Heart left ventricle (tissue), 16 donors: ENCODE measurements at regions not wholly inside any gene's neighbourhood (a gene's known extent, or its start where the extent isn't known, plus 50 kb on each side); places are given as distances from the start of the nearest gene placed in this dataset.

Experiments
- ATAC-seq, 4 donors: fragments of 200-7000 bp; cut with Tn5 transposase; one replicate each; pipeline ENCODE4 v1.9.1; 2020 to 2022; ENCODE audit warnings: moderate library complexity in 4 of 4, mild to moderate bottlenecking in 3 of 4, moderate number of reproducible peaks in 1 of 4
- DNase-seq, 5 donors: peaks; one replicate each; pipeline ENCODE4 v3.0.0-alpha.2; 2020
- H3K27ac ChIP-seq, 12 donors: fragments of 200-600 bp; sonication (generic) in 4 of 12; one replicate each; pipeline versions ENCODE4 v1.5.0 to v1.8.0; 2016 to 2022; ENCODE audit warnings: mild to moderate bottlenecking in 2 of 12
- H3K27me3 ChIP-seq, 9 donors: fragments of 200-600 bp; sonication (generic) in 2 of 9; one replicate each; pipeline versions ENCODE4 v1.5.1 to v1.8.0; 2016 to 2022; ENCODE audit warnings: mild to moderate bottlenecking in 3 of 9
- H3K36me3 ChIP-seq, 9 donors: fragments of 200-600 bp; sonication (generic) in 2 of 9; one replicate each; pipeline versions ENCODE4 v1.5.0 to v1.8.0; 2018 to 2022; ENCODE audit warnings: mild to moderate bottlenecking in 2 of 9
- H3K4me1 ChIP-seq, 12 donors: fragments of 200-600 bp; sonication (generic) in 4 of 12; one replicate each; pipeline versions ENCODE4 v1.5.0 to v1.8.0; 2016 to 2022; ENCODE audit warnings: mild to moderate bottlenecking in 3 of 12
- H3K4me3 ChIP-seq, 12 donors: fragments of 200-600 bp; sonication (generic) in 4 of 12; one replicate each; pipeline versions ENCODE4 v1.5.0 to v1.8.0; 2017 to 2022; ENCODE audit warnings: mild to moderate bottlenecking in 9 of 12, moderate library complexity in 4 of 12
- H3K9me3 ChIP-seq, 12 donors: fragments of 200-600 bp; sonication (generic) in 4 of 12; one replicate each; pipeline versions ENCODE4 v1.5.0 to v1.8.0; 2016 to 2022; ENCODE audit warnings: mild to moderate bottlenecking in 1 of 12
- POLR2A ChIP-seq, 2 donors: fragments of 450-650 bp; IDR thresholded peaks; one replicate each; pipeline ENCODE4 v1.6.1; 2017; ENCODE audit warnings: antibody characterized with exemption in 2 of 2, mild to moderate bottlenecking in 2 of 2, moderate library complexity in 2 of 2
- WGBS, 4 donors: extraction: QIAGEN DNeasy Blood & Tissue Kit in 2 of 4; methylation state at CpG; one replicate each; pipeline versions ENCODE4 v1.1.5 to v1.1.7; 2013 to 2018; 5-methylcytosine and 5-hydroxymethylcytosine counted together
- intact Hi-C, 10 donors: fragments of 100-400 bp; cut with DNase I; formaldehyde crosslinking; loops; one replicate each; pipeline versions ENCODE4 v1.11.1 to v1.14.2; 2022
- TF ChIP-seq, protein P1 (sequence below), 12 donors: fragments of 200-600 bp; sonication (generic) in 4 of 12; IDR thresholded peaks; one replicate each; pipeline versions ENCODE4 v1.5.0 to v1.8.0; 2018 to 2022; ENCODE audit warnings: antibody characterized with exemption in 12 of 12, mild to moderate bottlenecking in 5 of 12
- donor health status: ischemic (EF 13 %, LVEDD 7.1; RV severe dilation, severe dysfunction).
- donor health status: healthy with polysubstance abuse.
- donor health status: DM: no; HTN: yes; CAD: no.
- donor health status: DM: no; HTN: no; CAD: no.
- donor health status: ischemic (EF 25% LVEDD 6.9; RV normal size, moderate dysfunction).
- donor health status: ischemic (EF 25% LVEDD 5.7; RV mildly dilated, moderate dysfunction).
- donor health status: healthy.
- donor health status: DM: yes; HTN: yes; CAD: no.
- donor health status: ischemic (EF 35%, LVEDD 5.7; RV mildly dilated, moderate dysfunction).
- donor health status: nonischemic (EF 11% LVEDD 7.7; RV severe dilation, severe dysfunction).
- donor health status: DM: yes; HTN: yes; CAD: no.
- donor health status: PGD.
- donor health status: ischemic (EF 29% LVEDD 5.4; RV normal size, mild dysfunction).
- donor health status: nonischemic (EF 23%, LVEDD 6.1; RV moderate dilation, normal function).

DNA sequence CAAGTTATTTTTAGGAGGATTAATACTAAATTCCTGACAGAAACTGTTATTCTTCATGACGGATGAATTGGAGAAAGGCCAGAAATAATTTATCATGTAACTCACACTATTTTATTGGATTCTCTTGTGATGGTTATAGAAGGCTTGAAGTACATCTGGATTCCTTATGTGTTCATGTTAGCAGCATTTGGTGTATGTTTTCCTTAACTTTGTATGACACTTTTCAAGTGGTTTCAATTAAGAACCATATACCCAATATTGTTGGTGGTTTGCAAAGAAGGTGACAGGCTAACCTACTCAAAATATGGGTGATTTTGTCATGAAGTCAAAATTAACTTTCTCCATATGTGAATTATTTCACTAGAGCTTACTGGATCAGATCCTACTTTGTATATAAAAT is 532.2 kb upstream of the CNTNAP2 start:
- H3K4me1 ChIP-seq: no peaks in the 10 kb centered on the region
- H3K36me3 ChIP-seq: no peaks in the 10 kb centered on the region
- intact Hi-C loops: no loop called here
- H3K9me3 ChIP-seq: peaks cover 0 to 8% (median 0%) of the 10 kb centered on the region in 12 donors
- H3K27ac ChIP-seq: no peak overlapping the region
- TF ChIP-seq, protein P1, sequence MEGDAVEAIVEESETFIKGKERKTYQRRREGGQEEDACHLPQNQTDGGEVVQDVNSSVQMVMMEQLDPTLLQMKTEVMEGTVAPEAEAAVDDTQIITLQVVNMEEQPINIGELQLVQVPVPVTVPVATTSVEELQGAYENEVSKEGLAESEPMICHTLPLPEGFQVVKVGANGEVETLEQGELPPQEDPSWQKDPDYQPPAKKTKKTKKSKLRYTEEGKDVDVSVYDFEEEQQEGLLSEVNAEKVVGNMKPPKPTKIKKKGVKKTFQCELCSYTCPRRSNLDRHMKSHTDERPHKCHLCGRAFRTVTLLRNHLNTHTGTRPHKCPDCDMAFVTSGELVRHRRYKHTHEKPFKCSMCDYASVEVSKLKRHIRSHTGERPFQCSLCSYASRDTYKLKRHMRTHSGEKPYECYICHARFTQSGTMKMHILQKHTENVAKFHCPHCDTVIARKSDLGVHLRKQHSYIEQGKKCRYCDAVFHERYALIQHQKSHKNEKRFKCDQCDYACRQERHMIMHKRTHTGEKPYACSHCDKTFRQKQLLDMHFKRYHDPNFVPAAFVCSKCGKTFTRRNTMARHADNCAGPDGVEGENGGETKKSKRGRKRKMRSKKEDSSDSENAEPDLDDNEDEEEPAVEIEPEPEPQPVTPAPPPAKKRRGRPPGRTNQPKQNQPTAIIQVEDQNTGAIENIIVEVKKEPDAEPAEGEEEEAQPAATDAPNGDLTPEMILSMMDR (IDR thresholded peaks at IDR 0.05): no peak
- WGBS, 4 donors: 67 to 81% (median 73%) methylated on average over 1 of the region's 1 CpG
- ATAC-seq: no peak
- H3K4me3 ChIP-seq: no peak overlapping the region
- H3K27me3 ChIP-seq: no peaks in the 10 kb centered on the region
- no peak for DNase-seq

GRCh38 chr7:145582742-145583303 is 533.8 kb upstream of the CNTNAP2 start:
- no peak overlapping the region for H3K4me3 ChIP-seq
- no peak overlapping the region for H3K27ac ChIP-seq
- H3K36me3 ChIP-seq: no peaks in the 10 kb centered on the region
- peaks cover 0 to 15% (median 2%) of the 10 kb centered on the region in 12 donors for H3K9me3 ChIP-seq
- ATAC-seq (no peak), DNase-seq (no peak)
- H3K4me1 ChIP-seq: no peaks in the 10 kb centered on the region
- no peaks in the 10 kb centered on the region for H3K27me3 ChIP-seq
- intact Hi-C loops: no loop called here
- 84 to 90% (median 86%) methylated on average over 17 of the region's 17 CpGs for WGBS, 4 donors
- TF ChIP-seq, protein P1 (IDR thresholded peaks at IDR 0.05): no peak
- TF ChIP-seq POLR2A (IDR thresholded peaks at IDR 0.05): no peak

- no peaks in the 10 kb centered on the region for H3K4me1 ChIP-seq
- TF ChIP-seq POLR2A (IDR thresholded peaks at IDR 0.05): no peak
- TF ChIP-seq, protein P1 (IDR thresholded peaks at IDR 0.05): no peak
- DNase-seq: no peak
- H3K4me3 ChIP-seq: no peak overlapping the region
- H3K9me3 ChIP-seq: peaks cover 0 to 6% (median 0%) of the 10 kb centered on the region in 12 donors
- peak in 1 of 4 donors; percentile 34 for ATAC-seq
- H3K36me3 ChIP-seq: no peaks in the 10 kb centered on the region
- 47 to 65% (median 61%) methylated on average over 3 of the region's 3 CpGs for WGBS, 4 donors
- H3K27me3 ChIP-seq: no peaks in the 10 kb centered on the region
- no peak overlapping the region for H3K27ac ChIP-seq
- intact Hi-C loops: no loop called here
Measured at GRCh38 chr7:145557805-145558204, 558.8 kb upstream of the CNTNAP2 start.

DNA sequence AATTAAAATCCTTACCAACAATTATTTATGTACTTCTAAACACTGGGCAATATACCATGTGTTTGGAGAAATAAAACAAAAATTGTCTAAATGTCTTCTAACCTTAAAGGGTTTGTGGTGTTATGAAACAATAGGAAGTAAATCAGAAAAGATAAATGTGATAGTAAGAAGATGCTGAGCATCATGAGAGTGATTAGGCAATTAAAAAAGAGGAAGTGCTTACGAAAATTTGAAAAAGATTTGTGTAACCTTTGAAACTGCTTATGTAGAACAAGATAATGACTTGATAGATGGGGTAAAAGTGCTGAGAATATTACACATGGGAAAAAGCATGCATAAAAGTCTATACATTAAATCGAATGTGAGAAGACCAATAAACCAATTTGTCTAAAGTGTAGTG is 573.4 kb upstream of the CNTNAP2 start:
- Histone ChIP-seq H3K27me3 (no peaks in the 10 kb centered on the region), H3K9me3 (no peaks in the 10 kb centered on the region), H3K4me3 (no peak overlapping the region), H3K36me3 (no peaks in the 10 kb centered on the region), H3K27ac (no peak overlapping the region), H3K4me1 (no peaks in the 10 kb centered on the region)
- TF ChIP-seq, protein P1 (IDR thresholded peaks at IDR 0.05): no peak
- no peak for TF ChIP-seq POLR2A (IDR thresholded peaks at IDR 0.05)
- ATAC-seq (no peak), DNase-seq (no peak)
- WGBS, 4 donors: 55 to 57% (median 56%) methylated on average over 2 of the region's 2 CpGs
- intact Hi-C loops: no loop called here
